ENCODE measurements at regions not wholly inside any gene's neighbourhood (a gene's known extent, or its start where the extent isn't known, plus 50 kb on each side); places are given as distances from the start of the nearest gene placed in this dataset.

GRCh38 chr4:141957416-141957815 lies 321.0 kb downstream of the IL15 start:
- H3K27ac ChIP-seq (ENCODE audit: low read depth, low read length, poor library complexity, severe bottlenecking) = no peak overlapping the region
- TF ChIP-seq EZH2 (IDR thresholded peaks at IDR 0.05; ENCODE audit: borderline replicate concordance, low read depth, low read length, poor library complexity, severe bottlenecking) = no peak
- TF ChIP-seq CTCF (conservative IDR thresholded peaks at IDR 0.05; ENCODE audit: low read depth, low read length) = no peak
- POLR2A ChIA-PET (ENCODE audit: low non-redundant PET) = no interaction called here
- intact Hi-C loops (cut with micrococcal nuclease; ENCODE audit: unreplicated experiment) = no loop called here
- no peak overlapping the region for H3K4me3 ChIP-seq (ENCODE audit: low read depth, low read length, poor library complexity, severe bottlenecking)
- DNase-seq (ENCODE audit: low spot score) = no peak
- BruUV-seq (replicated peaks) = no TSS peak
- no peaks in the 10 kb centered on the region for H3K4me1 ChIP-seq (ENCODE audit: insufficient read depth, low read length, poor library complexity, severe bottlenecking)
- H3K36me3 ChIP-seq (ENCODE audit: insufficient read depth, low read length, poor library complexity, severe bottlenecking) = no peaks in the 10 kb centered on the region
- peaks cover 9% of the 10 kb centered on the region for H3K27me3 ChIP-seq (replicated peaks; ENCODE audit: insufficient read depth, low read depth, low read length, poor library complexity)
- no peaks in the 10 kb centered on the region for H3K9me3 ChIP-seq (ENCODE audit: low read depth, low read length, poor library complexity, severe bottlenecking)
- CTCF ChIA-PET = no interaction called here

GRCh38 chr4:141962486-141962885 lies 326.1 kb downstream of the IL15 start:
- H3K4me3 ChIP-seq (ENCODE audit: low read depth, low read length, poor library complexity, severe bottlenecking) = no peak overlapping the region
- no TSS peak for BruUV-seq (replicated peaks)
- CTCF ChIA-PET = no interaction called here
- H3K27me3 ChIP-seq (replicated peaks; ENCODE audit: insufficient read depth, low read depth, low read length, poor library complexity) = peaks cover 9% of the 10 kb centered on the region
- no peaks in the 10 kb centered on the region for H3K9me3 ChIP-seq (ENCODE audit: low read depth, low read length, poor library complexity, severe bottlenecking)
- no peak for DNase-seq (ENCODE audit: low spot score)
- H3K36me3 ChIP-seq (ENCODE audit: insufficient read depth, low read length, poor library complexity, severe bottlenecking) = no peaks in the 10 kb centered on the region
- intact Hi-C loops (cut with micrococcal nuclease; ENCODE audit: unreplicated experiment) = no loop called here
- no peak overlapping the region for H3K27ac ChIP-seq (ENCODE audit: low read depth, low read length, poor library complexity, severe bottlenecking)
- POLR2A ChIA-PET (ENCODE audit: low non-redundant PET) = no interaction called here
- H3K4me1 ChIP-seq (ENCODE audit: insufficient read depth, low read length, poor library complexity, severe bottlenecking) = no peaks in the 10 kb centered on the region
- TF ChIP-seq EZH2 (IDR thresholded peaks at IDR 0.05; ENCODE audit: borderline replicate concordance, low read depth, low read length, poor library complexity, severe bottlenecking) (no peak), CTCF (conservative IDR thresholded peaks at IDR 0.05; ENCODE audit: low read depth, low read length) (no peak)

- no peaks in the 10 kb centered on the region for H3K36me3 ChIP-seq (ENCODE audit: insufficient read depth, low read length, poor library complexity, severe bottlenecking)
- no peak overlapping the region for H3K27ac ChIP-seq (ENCODE audit: low read depth, low read length, poor library complexity, severe bottlenecking)
- POLR2A ChIA-PET (ENCODE audit: low non-redundant PET) = no interaction called here
- TF ChIP-seq EZH2 (IDR thresholded peaks at IDR 0.05; ENCODE audit: borderline replicate concordance, low read depth, low read length, poor library complexity, severe bottlenecking) = no peak
- CTCF ChIA-PET = no interaction called here
- no peak overlapping the region for H3K4me3 ChIP-seq (ENCODE audit: low read depth, low read length, poor library complexity, severe bottlenecking)
- no TSS peak for BruUV-seq (replicated peaks)
- no peaks in the 10 kb centered on the region for H3K4me1 ChIP-seq (ENCODE audit: insufficient read depth, low read length, poor library complexity, severe bottlenecking)
- H3K27me3 ChIP-seq (replicated peaks; ENCODE audit: insufficient read depth, low read depth, low read length, poor library complexity) = no peaks in the 10 kb centered on the region
- peak; percentile 14 for DNase-seq (ENCODE audit: low spot score)
- intact Hi-C loops (cut with micrococcal nuclease; ENCODE audit: unreplicated experiment) = no loop called here
- no peaks in the 10 kb centered on the region for H3K9me3 ChIP-seq (ENCODE audit: low read depth, low read length, poor library complexity, severe bottlenecking)
Observed at GRCh38 chr4:141971869-141972268, 335.5 kb downstream of the IL15 start.

GRCh38 chr4:141972950-141973349 lies 336.6 kb downstream of the IL15 start:
- Histone ChIP-seq H3K27me3 (replicated peaks; ENCODE audit: insufficient read depth, low read depth, low read length, poor library complexity) (no peaks in the 10 kb centered on the region), H3K36me3 (ENCODE audit: insufficient read depth, low read length, poor library complexity, severe bottlenecking) (no peaks in the 10 kb centered on the region), H3K27ac (ENCODE audit: low read depth, low read length, poor library complexity, severe bottlenecking) (no peak overlapping the region), H3K4me3 (ENCODE audit: low read depth, low read length, poor library complexity, severe bottlenecking) (no peak overlapping the region), H3K9me3 (ENCODE audit: low read depth, low read length, poor library complexity, severe bottlenecking) (no peaks in the 10 kb centered on the region), H3K4me1 (ENCODE audit: insufficient read depth, low read length, poor library complexity, severe bottlenecking) (no peaks in the 10 kb centered on the region)
- ChIA-PET POLR2A (ENCODE audit: low non-redundant PET) (no interaction called here), CTCF (no interaction called here)
- intact Hi-C loops (cut with micrococcal nuclease; ENCODE audit: unreplicated experiment) = no loop called here
- TF ChIP-seq EZH2 (IDR thresholded peaks at IDR 0.05; ENCODE audit: borderline replicate concordance, low read depth, low read length, poor library complexity, severe bottlenecking) (no peak), CTCF (conservative IDR thresholded peaks at IDR 0.05; ENCODE audit: low read depth, low read length) (no peak)
- no TSS peak for BruUV-seq (replicated peaks)
- DNase-seq (ENCODE audit: low spot score) = no peak
